K562 (cell line): ENCODE measurements at regions not wholly inside any gene's neighbourhood (a gene's known extent, or its start where the extent isn't known, plus 50 kb on each side); places are given as distances from the start of the nearest gene placed in this dataset.

Experiments
- POLR2A ChIP-seq: fragments of 450-650 bp; conservative IDR thresholded peaks from 2 replicates; pipeline ENCODE4 v1.6.1; 2016
- POLR2G ChIP-seq: fragments of 200-400 bp; formaldehyde crosslinking; IDR thresholded peaks from 2 replicates; pipeline ENCODE4 v1.6.1; 2017; ENCODE audit warnings: low read depth, mild to moderate bottlenecking, antibody characterized with exemption, low read length, moderate library complexity
- TF ChIP-seq, protein P1 (sequence below), 3 experiments: IDR thresholded peaks in 2 of 3; conservative IDR thresholded peaks in 1 of 3; 2 replicates each; pipeline ENCODE4 v1.5.1; 2011 to 2012; ENCODE audit warnings: low read length in 3 of 3, mild to moderate bottlenecking in 3 of 3, control low read depth in 2 of 3, improper control_type of control experiment in 1 of 3, inconsistent platforms in 1 of 3, low read depth in 1 of 3, mixed read lengths in 1 of 3, moderate library complexity in 1 of 3; ENCODE audit not compliant: insufficient read depth in 2 of 3
- TF ChIP-seq, protein P2 (sequence below): sonication (generic); formaldehyde crosslinking; IDR thresholded peaks from 2 replicates; pipeline ENCODE4 v1.8.1; 2022; ENCODE audit warnings: missing genetic modification reagents

DNA sequence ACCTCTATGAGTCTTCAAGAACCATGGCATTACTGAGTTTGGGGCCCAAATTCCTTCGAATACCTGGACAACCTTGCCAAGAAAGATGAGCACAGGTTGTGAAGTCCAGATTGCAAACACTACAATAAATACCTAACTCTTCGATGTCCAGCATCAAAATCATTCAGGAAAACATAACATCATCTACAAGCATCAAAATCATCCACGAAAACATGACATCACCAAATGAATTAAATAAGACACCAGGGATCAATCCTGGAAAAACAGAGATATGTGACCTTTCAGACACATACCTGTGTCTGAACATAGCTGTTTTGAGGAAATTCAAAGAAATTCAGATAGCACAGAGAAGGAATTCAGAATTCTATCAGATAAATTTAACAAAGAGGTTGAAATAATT, 262.0 kb upstream of the KITLG start:
- TF ChIP-seq, protein P1, sequence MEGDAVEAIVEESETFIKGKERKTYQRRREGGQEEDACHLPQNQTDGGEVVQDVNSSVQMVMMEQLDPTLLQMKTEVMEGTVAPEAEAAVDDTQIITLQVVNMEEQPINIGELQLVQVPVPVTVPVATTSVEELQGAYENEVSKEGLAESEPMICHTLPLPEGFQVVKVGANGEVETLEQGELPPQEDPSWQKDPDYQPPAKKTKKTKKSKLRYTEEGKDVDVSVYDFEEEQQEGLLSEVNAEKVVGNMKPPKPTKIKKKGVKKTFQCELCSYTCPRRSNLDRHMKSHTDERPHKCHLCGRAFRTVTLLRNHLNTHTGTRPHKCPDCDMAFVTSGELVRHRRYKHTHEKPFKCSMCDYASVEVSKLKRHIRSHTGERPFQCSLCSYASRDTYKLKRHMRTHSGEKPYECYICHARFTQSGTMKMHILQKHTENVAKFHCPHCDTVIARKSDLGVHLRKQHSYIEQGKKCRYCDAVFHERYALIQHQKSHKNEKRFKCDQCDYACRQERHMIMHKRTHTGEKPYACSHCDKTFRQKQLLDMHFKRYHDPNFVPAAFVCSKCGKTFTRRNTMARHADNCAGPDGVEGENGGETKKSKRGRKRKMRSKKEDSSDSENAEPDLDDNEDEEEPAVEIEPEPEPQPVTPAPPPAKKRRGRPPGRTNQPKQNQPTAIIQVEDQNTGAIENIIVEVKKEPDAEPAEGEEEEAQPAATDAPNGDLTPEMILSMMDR (IDR thresholded peaks at IDR 0.05 in 2 of 3, conservative IDR thresholded peaks at IDR 0.05 in 1 of 3; ENCODE audit: insufficient read depth in 2 of 3, low read depth in 1 of 3, low read length in 3 of 3): no peak
- TF ChIP-seq, protein P2, sequence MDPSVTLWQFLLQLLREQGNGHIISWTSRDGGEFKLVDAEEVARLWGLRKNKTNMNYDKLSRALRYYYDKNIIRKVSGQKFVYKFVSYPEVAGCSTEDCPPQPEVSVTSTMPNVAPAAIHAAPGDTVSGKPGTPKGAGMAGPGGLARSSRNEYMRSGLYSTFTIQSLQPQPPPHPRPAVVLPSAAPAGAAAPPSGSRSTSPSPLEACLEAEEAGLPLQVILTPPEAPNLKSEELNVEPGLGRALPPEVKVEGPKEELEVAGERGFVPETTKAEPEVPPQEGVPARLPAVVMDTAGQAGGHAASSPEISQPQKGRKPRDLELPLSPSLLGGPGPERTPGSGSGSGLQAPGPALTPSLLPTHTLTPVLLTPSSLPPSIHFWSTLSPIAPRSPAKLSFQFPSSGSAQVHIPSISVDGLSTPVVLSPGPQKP: no peak
- no peak for TF ChIP-seq POLR2G
- TF ChIP-seq POLR2A: no peak
